Transverse colon (tissue), 4 donors: ENCODE measurements at regions not wholly inside any gene's neighbourhood (a gene's known extent, or its start where the extent isn't known, plus 50 kb on each side); places are given as distances from the start of the nearest gene placed in this dataset.

Experiments used
- DNase-seq: peaks from one replicate; pipeline ENCODE4 v3.0.0-alpha.2; 2019
- H3K27ac ChIP-seq, 4 donors: fragments of 200-600 bp; sonication (generic); 2 replicates each; pipeline ENCODE4 v1.5.1; 2016 to 2018; ENCODE audit warnings: inconsistent platforms in 4 of 4
- H3K27me3 ChIP-seq: fragments of 200-600 bp; sonication (generic); 2 replicates; pipeline ENCODE4 v1.5.1; 2017; ENCODE audit warnings: inconsistent platforms
- H3K36me3 ChIP-seq, 4 donors: fragments of 200-600 bp; sonication (generic); 2 replicates each; pipeline ENCODE4 v1.5.1; 2017 to 2019; ENCODE audit warnings: inconsistent platforms in 4 of 4
- H3K4me1 ChIP-seq, 4 donors: fragments of 200-600 bp; sonication (generic); 2 replicates each; pipeline ENCODE4 v1.5.1; 2017 to 2020; ENCODE audit warnings: inconsistent platforms in 4 of 4
- H3K4me3 ChIP-seq, 4 donors: fragments of 200-600 bp; sonication (generic); 1 replicate in 1 of 4; 2 replicates in 3 of 4; pipeline versions ENCODE4 v1.5.1 to v1.6.1; 2017 to 2019; ENCODE audit warnings: inconsistent platforms in 4 of 4
- H3K9me3 ChIP-seq, 2 donors: fragments of 200-600 bp; sonication (generic); 2 replicates each; pipeline ENCODE4 v1.5.1; 2017 to 2019; ENCODE audit warnings: inconsistent platforms in 2 of 2
- CTCF ChIP-seq, 5 experiments: fragments of 200-600 bp in 3 of 5; fragments of 450-650 bp in 2 of 5; sonication (generic) in 3 of 5; IDR thresholded peaks; 1 replicate in 2 of 5; 2 replicates in 3 of 5; pipeline ENCODE4 v1.5.1; 2016 to 2017; ENCODE audit warnings: antibody characterized with exemption in 5 of 5, inconsistent platforms in 3 of 5, mild to moderate bottlenecking in 2 of 5, moderate library complexity in 1 of 5
- EP300 ChIP-seq: sonication (generic); formaldehyde crosslinking; IDR thresholded peaks from one replicate; pipeline ENCODE4 v1.6.1; 2017; ENCODE audit warnings: antibody characterized with exemption, low read depth
- POLR2A ChIP-seq: fragments of 450-650 bp; IDR thresholded peaks from one replicate; pipeline ENCODE4 v1.6.1; 2016; ENCODE audit warnings: antibody characterized with exemption, mild to moderate bottlenecking, moderate library complexity
- POLR2AphosphoS5 ChIP-seq, 3 donors: sonication (generic); formaldehyde crosslinking; IDR thresholded peaks; one replicate each; pipeline ENCODE4 v1.6.1; 2016; ENCODE audit warnings: antibody characterized with exemption in 3 of 3
- WGBS, 2 donors: methylation state at CpG; one replicate each; pipeline ENCODE4 v1.1.5; 2018; ENCODE audit warnings: low coverage in 1 of 2; 5-methylcytosine and 5-hydroxymethylcytosine counted together
- in situ Hi-C, 4 donors: fragments of 200-750 bp; cut with MboI; loops; one replicate each; pipeline versions ENCODE4 v1.15.0 to v1.15.1; 2017; ENCODE audit warnings: low sequenced_read_pairs in 3 of 4, low pct_ligation_motif_present in 1 of 4, low pct_unique_long_range_greater_than_20kb in 1 of 4
- intact Hi-C: fragments of 100-400 bp; cut with DNase I; formaldehyde crosslinking; loops from one replicate; pipeline ENCODE4 v1.15.1; 2023; ENCODE audit warnings: low total_unique reads

- Histone ChIP-seq H3K9me3 (no peaks in the 10 kb centered on the region), H3K36me3 (no peaks in the 10 kb centered on the region), H3K27ac (no peak overlapping the region), H3K4me1 (no peaks in the 10 kb centered on the region), H3K27me3 (no peaks in the 10 kb centered on the region), H3K4me3 (no peak overlapping the region)
- TF ChIP-seq POLR2A (no peak), CTCF (IDR thresholded peaks at IDR 0.05) (no peak), POLR2AphosphoS5 (IDR thresholded peaks at IDR 0.05) (no peak), EP300 (no peak)
- intact Hi-C loops: no loop called here
- 26 to 41% methylated on average over 3 of the region's 3 CpGs for whole genome bisulfite sequencing, 2 donors
- no peak for DNase-seq
- in situ Hi-C loops: no loop called here
These were observed 173.3 kb upstream of the GDNF start for GRCh38 chr5:38013107-38013506.

- DNase-seq: no peak
- intact Hi-C loops: no loop called here
- 49 to 58% methylated on average over 3 of the region's 3 CpGs for WGBS, 2 donors
- TF ChIP-seq CTCF (IDR thresholded peaks at IDR 0.05) (no peak), EP300 (no peak), POLR2A (no peak)
- in situ Hi-C loops: no loop called here
- no peaks in the 10 kb centered on the region for H3K9me3 ChIP-seq
- no peaks in the 10 kb centered on the region for H3K27me3 ChIP-seq
- no peak overlapping the region for H3K4me3 ChIP-seq
- H3K36me3 ChIP-seq: no peaks in the 10 kb centered on the region
- no peaks in the 10 kb centered on the region for H3K4me1 ChIP-seq
- no peak overlapping the region for H3K27ac ChIP-seq
These were observed 171.9 kb upstream of the GDNF start for GRCh38 chr5:38011668-38012188.

GRCh38 chr5:38009749-38010358 lies 170.0 kb upstream of the GDNF start:
- Histone ChIP-seq H3K9me3 (no peaks in the 10 kb centered on the region), H3K4me1 (no peaks in the 10 kb centered on the region), H3K27me3 (no peaks in the 10 kb centered on the region), H3K36me3 (no peaks in the 10 kb centered on the region), H3K27ac (no peak overlapping the region), H3K4me3 (no peak overlapping the region)
- intact Hi-C loops (no loop called here), in situ Hi-C loops (no loop called here)
- TF ChIP-seq CTCF (IDR thresholded peaks at IDR 0.05) (no peak), EP300 (no peak), POLR2A (no peak)
- DNase-seq: no peak
- WGBS, 2 donors: 67 to 84% methylated on average over 1 to 2 of the region's 2 CpGs

GRCh38 chr5:38008198-38008597 lies 168.4 kb upstream of the GDNF start:
- H3K4me1 ChIP-seq: no peaks in the 10 kb centered on the region
- intact Hi-C loops (no loop called here), in situ Hi-C loops (no loop called here)
- H3K9me3 ChIP-seq: no peaks in the 10 kb centered on the region
- no peak overlapping the region for H3K4me3 ChIP-seq
- no peak for TF ChIP-seq POLR2A
- no peak for DNase-seq
- WGBS, 2 donors: 68 to 80% methylated on average over 1 of the region's 1 CpG
- H3K27ac ChIP-seq: no peak overlapping the region
- H3K36me3 ChIP-seq: no peaks in the 10 kb centered on the region
- no peaks in the 10 kb centered on the region for H3K27me3 ChIP-seq

GRCh38 chr5:37999593-37999992 lies 159.8 kb upstream of the GDNF start:
- DNase-seq: no peak
- no peak overlapping the region for H3K27ac ChIP-seq
- in situ Hi-C loops: no loop called here
- intact Hi-C loops: no loop called here
- no peaks in the 10 kb centered on the region for H3K9me3 ChIP-seq
- TF ChIP-seq POLR2A (no peak), POLR2AphosphoS5 (IDR thresholded peaks at IDR 0.05) (no peak), EP300 (no peak)
- no peaks in the 10 kb centered on the region for H3K27me3 ChIP-seq
- H3K4me3 ChIP-seq: no peak overlapping the region
- H3K4me1 ChIP-seq: no peaks in the 10 kb centered on the region
- H3K36me3 ChIP-seq: no peaks in the 10 kb centered on the region
- whole genome bisulfite sequencing, 2 donors: 77 to 85% methylated on average over 1 of the region's 1 CpG
